ENCODE measurements at regions not wholly inside any gene's neighbourhood (a gene's known extent, or its start where the extent isn't known, plus 50 kb on each side); places are given as distances from the start of the nearest gene placed in this dataset.

- TF ChIP-seq, protein P1, sequence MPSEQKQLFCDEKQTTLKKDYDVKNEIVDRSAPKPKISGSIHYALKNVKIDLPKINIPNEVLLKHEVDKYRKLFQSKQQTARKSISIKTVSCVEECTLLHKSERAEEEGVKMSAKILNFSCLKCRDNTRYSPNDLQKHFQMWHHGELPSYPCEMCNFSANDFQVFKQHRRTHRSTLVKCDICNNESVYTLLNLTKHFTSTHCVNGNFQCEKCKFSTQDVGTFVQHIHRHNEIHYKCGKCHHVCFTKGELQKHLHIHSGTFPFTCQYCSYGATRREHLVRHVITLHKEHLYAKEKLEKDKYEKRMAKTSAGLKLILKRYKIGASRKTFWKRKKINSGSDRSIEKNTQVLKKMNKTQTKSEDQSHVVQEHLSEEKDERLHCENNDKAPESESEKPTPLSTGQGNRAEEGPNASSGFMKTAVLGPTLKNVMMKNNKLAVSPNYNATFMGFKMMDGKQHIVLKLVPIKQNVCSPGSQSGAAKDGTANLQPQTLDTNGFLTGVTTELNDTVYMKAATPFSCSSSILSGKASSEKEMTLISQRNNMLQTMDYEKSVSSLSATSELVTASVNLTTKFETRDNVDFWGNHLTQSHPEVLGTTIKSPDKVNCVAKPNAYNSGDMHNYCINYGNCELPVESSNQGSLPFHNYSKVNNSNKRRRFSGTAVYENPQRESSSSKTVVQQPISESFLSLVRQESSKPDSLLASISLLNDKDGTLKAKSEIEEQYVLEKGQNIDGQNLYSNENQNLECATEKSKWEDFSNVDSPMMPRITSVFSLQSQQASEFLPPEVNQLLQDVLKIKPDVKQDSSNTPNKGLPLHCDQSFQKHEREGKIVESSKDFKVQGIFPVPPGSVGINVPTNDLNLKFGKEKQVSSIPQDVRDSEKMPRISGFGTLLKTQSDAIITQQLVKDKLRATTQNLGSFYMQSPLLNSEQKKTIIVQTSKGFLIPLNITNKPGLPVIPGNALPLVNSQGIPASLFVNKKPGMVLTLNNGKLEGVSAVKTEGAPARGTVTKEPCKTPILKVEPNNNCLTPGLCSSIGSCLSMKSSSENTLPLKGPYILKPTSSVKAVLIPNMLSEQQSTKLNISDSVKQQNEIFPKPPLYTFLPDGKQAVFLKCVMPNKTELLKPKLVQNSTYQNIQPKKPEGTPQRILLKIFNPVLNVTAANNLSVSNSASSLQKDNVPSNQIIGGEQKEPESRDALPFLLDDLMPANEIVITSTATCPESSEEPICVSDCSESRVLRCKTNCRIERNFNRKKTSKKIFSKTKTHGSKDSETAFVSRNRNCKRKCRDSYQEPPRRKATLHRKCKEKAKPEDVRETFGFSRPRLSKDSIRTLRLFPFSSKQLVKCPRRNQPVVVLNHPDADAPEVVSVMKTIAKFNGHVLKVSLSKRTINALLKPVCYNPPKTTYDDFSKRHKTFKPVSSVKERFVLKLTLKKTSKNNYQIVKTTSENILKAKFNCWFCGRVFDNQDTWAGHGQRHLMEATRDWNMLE (tag by site-specific recombination; conservative IDR thresholded peaks at IDR 0.05; ENCODE audit: low read depth): no peak
- TF ChIP-seq ZNF302 (tag by site-specific recombination; IDR thresholded peaks at IDR 0.05; ENCODE audit: low read depth) (no peak), SP3 (tag by site-specific recombination; IDR thresholded peaks at IDR 0.05) (no peak), ZNF521 (tag by site-specific recombination; IDR thresholded peaks at IDR 0.05) (no peak), ZSCAN23 (tag by site-specific recombination; IDR thresholded peaks at IDR 0.05) (no peak), ZNF513 (tag by site-specific recombination; IDR thresholded peaks at IDR 0.05) (no peak), ZFP69B (tag by site-specific recombination; IDR thresholded peaks at IDR 0.05) (no peak), ZNF280D (tag by site-specific recombination; IDR thresholded peaks at IDR 0.05) (no peak)
These were observed 66.2 kb upstream of the PNMA1 start (continued) for GRCh38 chr14:73780391-73780790.

- Histone ChIP-seq H3K4me3 (ENCODE audit: low read depth, low read length) (no peak overlapping the region), H3K27ac (ENCODE audit: extremely low read depth, low read depth, low read length) (no peak overlapping the region), H3K4me1 (ENCODE audit: control insufficient read depth, insufficient read depth, low read length) (no peaks in the 10 kb centered on the region; the same call in none of the 2 replicates), H3K36me3 (ENCODE audit: control insufficient read depth in 2 of 2, insufficient read depth in 1 of 2, low read length in 2 of 2) (no peaks in the 10 kb centered on the region), H3K9me3 (ENCODE audit: control insufficient read depth, insufficient read depth, low read depth, low read length) (no peaks in the 10 kb centered on the region)
- TF ChIP-seq ZNF140 (tag by site-specific recombination; IDR thresholded peaks at IDR 0.05) (no peak), ZNF366 (tag by site-specific recombination; conservative IDR thresholded peaks at IDR 0.05) (peak; percentile 24; the same call in 1 of the 2 replicates)
- POLR2A ChIA-PET: no interaction called here
- CTCF ChIA-PET: interaction anchor here (0.7 to 2.3 kb wide), 2 partner anchors 20 to 44 kb away, joined by 3 to 14 read pairs; a partner anchor contains a TSS
These were observed 64.6 kb upstream of the PNMA1 start for GRCh38 chr14:73778736-73779135.

GRCh38 chr14:73777420-73777819 is 63.2 kb upstream of the PNMA1 start:
- POLR2A ChIA-PET: interaction anchor here (0.9 to 1.2 kb wide), 2 partner anchors 8 to 16 kb away, joined by 3 to 4 read pairs; no protein-coding TSS in a partner anchor
- Histone ChIP-seq H3K36me3 (ENCODE audit: control insufficient read depth in 2 of 2, insufficient read depth in 1 of 2, low read length in 2 of 2) (no peaks in the 10 kb centered on the region), H3K9me3 (ENCODE audit: control insufficient read depth, insufficient read depth, low read depth, low read length) (no peaks in the 10 kb centered on the region), H3K4me1 (ENCODE audit: control insufficient read depth, insufficient read depth, low read length) (no peaks in the 10 kb centered on the region), H3K4me3 (ENCODE audit: low read depth, low read length) (no peak overlapping the region), H3K27ac (ENCODE audit: extremely low read depth, low read depth, low read length) (no peak overlapping the region)
- TF ChIP-seq ZNF23 (tag by site-specific recombination; IDR thresholded peaks at IDR 0.05; ENCODE audit: borderline replicate concordance): no peak
- TF ChIP-seq, protein P2, sequence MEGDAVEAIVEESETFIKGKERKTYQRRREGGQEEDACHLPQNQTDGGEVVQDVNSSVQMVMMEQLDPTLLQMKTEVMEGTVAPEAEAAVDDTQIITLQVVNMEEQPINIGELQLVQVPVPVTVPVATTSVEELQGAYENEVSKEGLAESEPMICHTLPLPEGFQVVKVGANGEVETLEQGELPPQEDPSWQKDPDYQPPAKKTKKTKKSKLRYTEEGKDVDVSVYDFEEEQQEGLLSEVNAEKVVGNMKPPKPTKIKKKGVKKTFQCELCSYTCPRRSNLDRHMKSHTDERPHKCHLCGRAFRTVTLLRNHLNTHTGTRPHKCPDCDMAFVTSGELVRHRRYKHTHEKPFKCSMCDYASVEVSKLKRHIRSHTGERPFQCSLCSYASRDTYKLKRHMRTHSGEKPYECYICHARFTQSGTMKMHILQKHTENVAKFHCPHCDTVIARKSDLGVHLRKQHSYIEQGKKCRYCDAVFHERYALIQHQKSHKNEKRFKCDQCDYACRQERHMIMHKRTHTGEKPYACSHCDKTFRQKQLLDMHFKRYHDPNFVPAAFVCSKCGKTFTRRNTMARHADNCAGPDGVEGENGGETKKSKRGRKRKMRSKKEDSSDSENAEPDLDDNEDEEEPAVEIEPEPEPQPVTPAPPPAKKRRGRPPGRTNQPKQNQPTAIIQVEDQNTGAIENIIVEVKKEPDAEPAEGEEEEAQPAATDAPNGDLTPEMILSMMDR (tag by site-specific recombination; IDR thresholded peaks at IDR 0.05): peak; percentile 62
- CTCF ChIA-PET: interaction anchor here (0.7 to 2.3 kb wide), 2 partner anchors 18 to 110 kb away, joined by 3 to 14 read pairs; a partner anchor contains a TSS
